GM10266 (cell line): ENCODE measurements at regions not wholly inside any gene's neighbourhood (a gene's known extent, or its start where the extent isn't known, plus 50 kb on each side); places are given as distances from the start of the nearest gene placed in this dataset.

ENCODE experiments used
- DNase-seq: peaks from one replicate; pipeline ENCODE4 v3.0.0; 2012; ENCODE audit errors: extremely low spot score
- CTCF ChIP-seq: IDR thresholded peaks from 2 replicates; pipeline ENCODE4 v1.5.1; 2012; ENCODE audit warnings: mild to moderate bottlenecking, low read depth; ENCODE audit not compliant: control insufficient read depth, insufficient read depth; ENCODE audit errors: missing control alignments

GRCh38 chr1:229753764-229754551 is 127.9 kb downstream of the URB2 start:
- no peak for TF ChIP-seq CTCF
- DNase-seq, result no peak

DNA sequence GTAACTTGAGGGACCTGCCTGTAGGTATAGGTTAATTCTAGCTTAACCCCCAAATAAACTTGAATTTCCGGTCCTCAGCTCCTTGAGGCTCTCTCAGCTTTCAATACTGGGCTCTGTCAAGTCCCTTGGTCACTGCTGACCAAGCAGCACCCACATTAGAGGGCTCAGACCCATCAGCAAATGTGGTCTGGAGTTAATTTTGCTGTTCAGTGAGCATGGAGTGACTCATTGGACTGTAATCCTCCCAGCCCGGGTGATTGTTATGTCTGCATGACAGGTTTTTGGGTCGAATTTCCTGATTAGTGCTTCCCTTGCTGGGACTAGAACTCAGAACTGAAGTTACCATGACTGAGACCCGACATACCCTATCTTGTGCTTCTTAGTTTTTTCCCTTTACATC is 130.6 kb downstream of the URB2 start:
- DNase-seq, result no peak
- TF ChIP-seq CTCF, result no peak

GRCh38 chr1:229757226-229757625 is 131.2 kb downstream of the URB2 start:
- no peak for TF ChIP-seq CTCF
- no peak for DNase-seq

- no peak for TF ChIP-seq CTCF
These were observed 132.3 kb downstream of the URB2 start for GRCh38 chr1:229758101-229759036.

GRCh38 chr1:229759037-229759435 is 133.0 kb downstream of the URB2 start:
- no peak for TF ChIP-seq CTCF
- DNase-seq, result no peak

More at GRCh38 chr1:229758101-229759036, 132.3 kb downstream of the URB2 start:
- DNase-seq, result no peak

DNA sequence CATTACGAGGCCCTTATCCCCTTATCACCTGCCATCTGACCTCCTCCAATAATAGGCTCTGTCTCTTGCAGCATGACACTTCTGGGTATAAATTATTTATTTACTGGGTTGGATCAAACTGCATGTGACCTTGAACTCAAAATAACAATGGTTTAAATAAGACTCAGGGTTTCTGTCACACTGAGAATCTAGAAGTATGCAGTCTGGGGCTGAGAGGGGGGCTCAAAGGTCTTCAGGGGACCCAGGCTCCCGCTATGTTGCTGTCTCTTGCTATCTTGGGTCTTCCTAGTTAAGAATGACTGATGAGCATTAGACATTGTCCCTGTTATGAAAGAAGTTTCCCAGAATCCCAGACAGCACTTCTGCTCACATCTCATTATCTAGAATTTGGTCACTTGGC is 133.5 kb downstream of the URB2 start:
- DNase-seq, result no peak
- TF ChIP-seq CTCF, result no peak
